IPS-NIHi7 (cell line): ENCODE measurements at regions not wholly inside any gene's neighbourhood (a gene's known extent, or its start where the extent isn't known, plus 50 kb on each side); places are given as distances from the start of the nearest gene placed in this dataset.

Experiments
- DNase-seq: peaks from one replicate; pipeline ENCODE4 v3.0.0; 2012; ENCODE audit warnings: mixed read lengths; ENCODE audit errors: extremely low spot score

DNA sequence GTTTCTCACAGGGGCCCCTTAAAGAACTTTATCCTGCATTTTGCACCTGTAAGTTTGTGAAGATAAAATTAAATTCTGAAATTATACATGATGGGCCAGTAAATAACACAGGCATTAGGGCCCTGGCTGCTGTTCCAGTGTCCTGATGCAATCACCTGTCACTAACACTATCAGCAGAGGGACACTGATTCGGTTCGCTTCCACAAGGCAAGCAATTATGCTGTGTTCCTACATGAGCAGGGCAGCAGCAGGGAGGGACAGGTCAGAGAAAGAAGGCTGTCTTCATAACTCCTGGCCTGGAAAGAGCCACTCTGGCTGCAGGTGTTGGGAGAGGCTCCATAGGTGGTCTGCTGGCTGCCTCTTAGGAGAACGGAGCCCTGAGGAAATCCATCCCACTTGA lies 487.3 kb downstream of the MID1IP1 start:
- DNase-seq: no peak

DNA sequence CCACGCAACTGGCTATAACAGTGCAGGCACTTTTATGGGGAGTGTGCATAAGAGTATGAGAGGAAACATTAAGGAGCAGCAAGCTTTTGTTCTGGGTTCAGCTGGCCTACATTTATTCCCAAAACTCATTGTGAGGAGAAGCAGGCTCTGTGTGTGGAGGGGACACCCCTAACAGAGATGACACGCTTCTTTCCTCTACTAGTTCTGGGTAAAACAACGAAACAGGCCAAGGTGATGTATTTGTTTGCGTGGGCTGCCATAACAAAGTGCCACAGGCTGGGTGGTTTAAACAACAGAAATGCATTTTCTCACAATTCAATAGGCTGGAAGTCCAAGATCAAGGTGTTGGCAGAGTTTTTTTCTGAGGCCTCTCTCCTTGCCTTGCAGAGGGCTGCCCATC lies 488.6 kb downstream of the MID1IP1 start:
- DNase-seq: no peak

- DNase-seq: no peak
Observed at GRCh38 chrX:39293203-39293602, 491.9 kb downstream of the MID1IP1 start.

GRCh38 chrX:39296472-39296871 lies 495.2 kb downstream of the MID1IP1 start:
- no peak for DNase-seq

GRCh38 chrX:39298821-39299220 lies 497.6 kb downstream of the MID1IP1 start:
- no peak for DNase-seq

GRCh38 chrX:39299615-39300014 lies 498.4 kb downstream of the MID1IP1 start:
- no peak for DNase-seq

- no peak for DNase-seq
Observed at GRCh38 chrX:39301036-39301435, 499.8 kb downstream of the MID1IP1 start.

- DNase-seq: no peak
Observed at GRCh38 chrX:39302838-39303237, 501.6 kb downstream of the MID1IP1 start.

- no peak for DNase-seq
Observed at GRCh38 chrX:39304746-39305145, 503.5 kb downstream of the MID1IP1 start.

GRCh38 chrX:39307488-39307887 lies 506.2 kb downstream of the MID1IP1 start:
- DNase-seq: no peak

- DNase-seq: no peak
Observed at GRCh38 chrX:39308126-39308525, 506.9 kb downstream of the MID1IP1 start.

DNA sequence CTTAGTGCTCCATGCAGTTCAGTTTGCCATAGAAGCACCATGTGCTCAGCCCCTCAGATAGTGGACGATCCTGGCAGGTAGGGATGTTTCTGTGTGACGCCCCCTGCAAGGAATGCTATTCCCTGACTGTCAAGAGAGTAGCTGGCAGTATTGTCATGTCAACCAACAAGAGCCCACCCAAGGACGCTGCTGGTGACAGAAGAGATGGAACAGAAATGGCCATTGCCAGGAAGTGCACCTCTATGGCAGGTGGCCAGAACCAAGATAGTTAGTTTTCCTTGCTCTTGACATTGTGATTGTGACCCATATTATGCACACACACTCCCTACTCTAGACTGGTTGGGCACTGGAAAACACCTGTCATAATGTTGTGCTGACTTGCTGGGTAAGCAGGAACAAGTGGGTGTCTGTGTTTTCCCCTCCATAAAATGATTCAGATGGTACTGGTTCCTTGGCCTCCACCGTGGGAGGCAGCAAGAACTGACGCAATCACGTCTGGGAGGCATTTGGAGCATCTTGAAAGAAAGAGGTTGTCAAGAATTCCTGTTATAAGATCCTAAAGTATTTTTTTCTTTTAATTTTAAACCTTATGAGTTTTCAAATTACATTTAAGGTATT lies 507.9 kb downstream of the MID1IP1 start:
- DNase-seq: no peak

- peak; percentile 27 for DNase-seq
Observed at GRCh38 chrX:39309721-39310152, 508.5 kb downstream of the MID1IP1 start.

DNA sequence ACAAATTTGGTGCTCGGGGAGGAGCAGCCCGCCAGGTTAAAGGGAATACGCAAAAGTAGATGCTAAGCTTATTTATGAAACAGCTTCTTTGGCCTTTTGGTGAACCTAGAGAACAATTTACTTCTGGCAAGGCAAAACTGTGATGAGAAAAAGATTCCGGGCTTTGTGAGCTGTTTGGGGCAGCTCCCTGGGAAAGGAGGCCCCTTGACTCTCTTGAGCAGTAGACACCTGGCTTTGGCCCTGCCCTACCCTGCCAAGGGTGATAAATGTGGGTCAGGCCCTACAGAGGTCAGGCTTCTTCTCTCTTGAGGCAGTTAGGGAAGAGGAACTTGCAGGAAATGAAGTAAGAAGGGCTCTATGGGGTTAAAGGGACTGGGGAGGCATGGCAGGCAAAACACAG lies 509.6 kb downstream of the MID1IP1 start:
- DNase-seq: no peak

- DNase-seq: no peak
Observed at GRCh38 chrX:39311646-39312045, 510.4 kb downstream of the MID1IP1 start.

GRCh38 chrX:39313146-39313545 lies 511.9 kb downstream of the MID1IP1 start:
- DNase-seq: no peak

- DNase-seq: no peak
Observed at GRCh38 chrX:39318506-39319343, 517.5 kb downstream of the MID1IP1 start.

DNA sequence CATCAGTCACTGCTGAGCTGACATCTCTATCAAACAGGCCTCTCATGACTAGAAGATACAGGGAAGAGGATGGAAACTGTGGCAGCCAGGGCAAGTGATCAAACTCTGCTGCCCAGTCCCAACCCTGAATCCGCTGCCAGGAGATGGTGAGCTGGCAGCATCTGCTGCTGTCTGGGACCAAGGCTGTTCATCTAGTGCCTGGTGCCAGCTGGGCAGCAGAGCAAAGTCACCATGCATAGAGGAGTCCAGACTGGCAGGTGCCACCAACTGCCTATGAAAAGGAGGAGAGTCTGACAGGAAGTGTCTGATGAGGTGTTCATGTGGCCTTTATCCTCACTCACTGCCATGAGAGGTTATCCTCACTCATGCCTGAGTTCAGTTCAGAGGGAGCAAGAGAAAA lies 518.9 kb downstream of the MID1IP1 start:
- no peak for DNase-seq

DNA sequence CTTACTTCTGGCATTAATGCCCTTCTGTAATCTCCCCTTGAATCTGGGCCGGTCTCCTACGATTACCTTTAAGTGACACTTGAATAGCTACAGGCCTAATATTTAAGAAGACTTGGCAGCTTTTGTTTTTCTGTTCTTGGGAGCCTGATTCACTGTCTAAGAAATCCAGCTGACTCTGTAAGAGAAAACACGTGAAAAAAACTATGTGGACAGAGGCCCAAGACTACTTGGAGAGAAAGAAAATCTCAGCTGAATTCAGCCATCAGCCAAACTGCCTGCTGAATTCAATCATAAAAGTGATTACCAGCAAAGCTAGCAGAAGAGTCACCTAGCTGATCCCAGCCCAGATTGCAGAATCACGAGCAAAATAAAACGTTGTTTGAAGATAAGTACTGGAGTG lies 521.2 kb downstream of the MID1IP1 start:
- no peak for DNase-seq

- no peak for DNase-seq
Observed at GRCh38 chrX:39324233-39324930, 523.1 kb downstream of the MID1IP1 start.

DNA sequence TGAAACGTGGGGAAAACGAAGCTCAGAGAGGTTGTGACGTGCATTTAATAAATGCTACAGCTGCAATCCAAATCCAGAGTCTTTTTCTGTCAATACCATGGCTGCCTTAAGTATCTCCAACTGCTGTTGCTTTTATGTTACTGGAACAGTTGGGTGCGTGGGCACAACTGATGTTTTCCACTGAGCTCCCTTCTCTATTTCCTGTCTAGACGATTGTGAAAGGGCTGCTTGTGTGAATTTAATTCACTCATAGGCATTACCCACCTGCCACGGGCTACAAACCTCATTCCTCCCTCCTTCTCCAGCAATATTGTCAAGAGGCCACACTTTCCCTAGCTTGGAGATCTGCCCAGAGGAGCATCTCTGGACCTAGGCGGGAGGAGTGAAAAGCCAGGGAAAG lies 526.0 kb downstream of the MID1IP1 start:
- DNase-seq: no peak

DNA sequence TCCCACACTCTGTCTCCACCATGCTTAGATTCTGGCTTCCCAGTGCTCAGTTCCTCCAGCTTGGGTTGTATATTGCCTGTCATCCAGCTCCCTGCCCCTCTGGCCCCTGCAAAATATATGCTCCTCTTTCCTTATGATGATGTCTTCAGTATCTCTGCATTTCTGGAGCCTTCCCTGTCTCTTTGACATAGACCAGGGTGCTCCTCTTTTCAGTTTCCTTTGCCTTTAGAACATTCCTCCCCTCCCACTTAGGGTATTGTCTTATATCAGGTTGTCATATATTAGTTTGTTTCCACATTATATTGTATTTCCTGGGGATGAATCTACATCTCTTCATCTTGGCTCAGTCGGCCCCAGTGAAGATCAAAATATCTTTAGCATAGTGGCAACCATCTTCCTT lies 526.4 kb downstream of the MID1IP1 start:
- DNase-seq: no peak

GRCh38 chrX:39328661-39329060 lies 527.4 kb downstream of the MID1IP1 start:
- no peak for DNase-seq
